Stomach (tissue), 8 donors: ENCODE measurements at regions not wholly inside any gene's neighbourhood (a gene's known extent, or its start where the extent isn't known, plus 50 kb on each side); places are given as distances from the start of the nearest gene placed in this dataset.
A peak's percentile ranks its signal among the peaks of the same experiment; 100 is the strongest.

Source experiments
- DNase-seq, 2 donors: peaks; one replicate each; pipeline versions ENCODE4 v3.0.0 to v3.0.0-alpha.2; 2013 to 2019
- H3K27ac ChIP-seq, 5 donors: fragments of 200-600 bp in 4 of 5; sonication (generic) in 4 of 5; one replicate each; pipeline ENCODE4 v1.5.1; 2013 to 2019; ENCODE audit warnings: mild to moderate bottlenecking in 1 of 5, moderate library complexity in 1 of 5
- H3K27me3 ChIP-seq, 3 donors: fragments of 200-600 bp; sonication (generic); one replicate each; pipeline ENCODE4 v1.5.1; 2017 to 2019; ENCODE audit warnings: mixed run types in 1 of 3
- H3K36me3 ChIP-seq, 4 donors: fragments of 200-600 bp; sonication (generic); 1 replicate in 3 of 4; 2 replicates in 1 of 4; pipeline ENCODE4 v1.5.1; 2016 to 2019
- H3K4me1 ChIP-seq, 4 donors: fragments of 200-600 bp; sonication (generic); one replicate each; pipeline ENCODE4 v1.5.1; 2016 to 2019
- H3K4me3 ChIP-seq, 4 donors: fragments of 200-600 bp; sonication (generic) in 3 of 4; one replicate each; pipeline ENCODE4 v1.5.1; 2016 to 2019; ENCODE audit warnings: mild to moderate bottlenecking in 1 of 4
- H3K9me3 ChIP-seq, 4 donors: fragments of 200-600 bp; sonication (generic); one replicate each; pipeline ENCODE4 v1.5.1; 2016 to 2019
- EP300 ChIP-seq: sonication (generic); formaldehyde crosslinking; IDR thresholded peaks from one replicate; pipeline ENCODE4 v1.6.1; 2017; ENCODE audit warnings: antibody characterized with exemption
- POLR2A ChIP-seq, 4 donors: fragments of 450-650 bp; IDR thresholded peaks; one replicate each; pipeline ENCODE4 v1.6.1; 2016; ENCODE audit warnings: antibody characterized with exemption in 4 of 4, control low read depth in 2 of 4, mild to moderate bottlenecking in 1 of 4, moderate library complexity in 1 of 4
- POLR2AphosphoS5 ChIP-seq, 3 donors: sonication (generic); formaldehyde crosslinking; IDR thresholded peaks; one replicate each; pipeline ENCODE4 v1.6.1; 2016; ENCODE audit warnings: antibody characterized with exemption in 3 of 3
- WGBS, 5 donors: extraction: QIAGEN DNeasy Blood & Tissue Kit in 3 of 5; methylation state at CpG; one replicate each; pipeline versions ENCODE4 v1.1.5 to v1.1.7; 2013 to 2018; 5-methylcytosine and 5-hydroxymethylcytosine counted together
- intact Hi-C: fragments of 100-400 bp; cut with DNase I; formaldehyde crosslinking; loops from one replicate; pipeline ENCODE4 v1.15.1; 2023; ENCODE audit warnings: low total_unique reads
- TF ChIP-seq, protein P1 (sequence below), 7 experiments: fragments of 450-650 bp in 4 of 7; fragments of 200-600 bp in 3 of 7; sonication (generic) in 3 of 7; IDR thresholded peaks; one replicate each; pipeline ENCODE4 v1.5.1; 2016 to 2019; ENCODE audit warnings: antibody characterized with exemption in 7 of 7, control low read depth in 2 of 7, mild to moderate bottlenecking in 1 of 7
- donor health status: healthy with polysubstance abuse.
- donor health status: Bipolar disorder and iron deficiency.
- donor health status: healthy.

- Histone ChIP-seq H3K9me3 (no peaks in the 10 kb centered on the region), H3K27me3 (peaks cover 0 to 47% (median 0%) of the 10 kb centered on the region in 3 donors), H3K27ac (no peak overlapping the region), H3K4me3 (no peak overlapping the region), H3K4me1 (peaks cover 0 to 9% (median 5%) of the 10 kb centered on the region in 4 donors), H3K36me3 (no peaks in the 10 kb centered on the region)
- DNase-seq, result no peak
- TF ChIP-seq, protein P1, sequence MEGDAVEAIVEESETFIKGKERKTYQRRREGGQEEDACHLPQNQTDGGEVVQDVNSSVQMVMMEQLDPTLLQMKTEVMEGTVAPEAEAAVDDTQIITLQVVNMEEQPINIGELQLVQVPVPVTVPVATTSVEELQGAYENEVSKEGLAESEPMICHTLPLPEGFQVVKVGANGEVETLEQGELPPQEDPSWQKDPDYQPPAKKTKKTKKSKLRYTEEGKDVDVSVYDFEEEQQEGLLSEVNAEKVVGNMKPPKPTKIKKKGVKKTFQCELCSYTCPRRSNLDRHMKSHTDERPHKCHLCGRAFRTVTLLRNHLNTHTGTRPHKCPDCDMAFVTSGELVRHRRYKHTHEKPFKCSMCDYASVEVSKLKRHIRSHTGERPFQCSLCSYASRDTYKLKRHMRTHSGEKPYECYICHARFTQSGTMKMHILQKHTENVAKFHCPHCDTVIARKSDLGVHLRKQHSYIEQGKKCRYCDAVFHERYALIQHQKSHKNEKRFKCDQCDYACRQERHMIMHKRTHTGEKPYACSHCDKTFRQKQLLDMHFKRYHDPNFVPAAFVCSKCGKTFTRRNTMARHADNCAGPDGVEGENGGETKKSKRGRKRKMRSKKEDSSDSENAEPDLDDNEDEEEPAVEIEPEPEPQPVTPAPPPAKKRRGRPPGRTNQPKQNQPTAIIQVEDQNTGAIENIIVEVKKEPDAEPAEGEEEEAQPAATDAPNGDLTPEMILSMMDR (IDR thresholded peaks at IDR 0.05), result no peak
- TF ChIP-seq POLR2AphosphoS5 (IDR thresholded peaks at IDR 0.05) (no peak), EP300 (no peak), POLR2A (IDR thresholded peaks at IDR 0.05) (no peak)
- intact Hi-C loops, result no loop called here
These were observed 77.0 kb downstream of the BUD13 start for GRCh38 chr11:116695657-116696254.

GRCh38 chr11:116694815-116695590 is 77.8 kb downstream of the BUD13 start:
- H3K9me3 ChIP-seq, result no peaks in the 10 kb centered on the region
- peak in 1 of 2 donors; percentile 21 for DNase-seq
- H3K4me3 ChIP-seq, result no peak overlapping the region
- peaks cover 0 to 47% (median 0%) of the 10 kb centered on the region in 3 donors for H3K27me3 ChIP-seq
- no peaks in the 10 kb centered on the region for H3K36me3 ChIP-seq
- intact Hi-C loops, result no loop called here
- WGBS, 5 donors, result 84 to 95% (median 91%) methylated on average over 13 to 14 of the region's 14 CpGs
- peaks cover 0 to 9% (median 5%) of the 10 kb centered on the region in 4 donors for H3K4me1 ChIP-seq
- TF ChIP-seq POLR2A (IDR thresholded peaks at IDR 0.05), result no peak
- TF ChIP-seq POLR2AphosphoS5 (IDR thresholded peaks at IDR 0.05), result no peak
- TF ChIP-seq, protein P1 (IDR thresholded peaks at IDR 0.05), result no peak
- no peak for TF ChIP-seq EP300
- H3K27ac ChIP-seq, result no peak overlapping the region

DNA sequence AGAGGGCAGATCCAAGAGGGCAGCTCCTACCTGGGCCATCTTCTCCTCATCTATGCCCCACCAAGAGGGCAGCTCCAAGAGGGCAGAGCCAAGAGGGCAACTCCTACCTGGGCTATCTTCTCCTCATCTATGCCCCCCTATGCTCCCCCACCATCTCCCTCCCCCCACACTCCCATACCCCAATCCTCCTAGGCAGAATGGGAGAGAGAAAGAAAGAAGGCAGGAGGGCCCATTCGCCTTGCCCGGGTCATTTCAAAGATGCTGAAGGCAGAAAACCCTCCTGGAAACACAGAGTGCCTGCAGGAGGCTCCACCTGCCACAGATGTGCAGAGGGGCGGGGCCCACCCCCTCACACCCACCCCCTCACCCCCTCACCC is 78.5 kb downstream of the BUD13 start:
- TF ChIP-seq POLR2AphosphoS5 (IDR thresholded peaks at IDR 0.05) (no peak), POLR2A (IDR thresholded peaks at IDR 0.05) (no peak), EP300 (no peak)
- TF ChIP-seq, protein P1 (IDR thresholded peaks at IDR 0.05), result no peak
- Histone ChIP-seq H3K9me3 (no peaks in the 10 kb centered on the region), H3K4me3 (no peak overlapping the region), H3K4me1 (peaks cover 0 to 9% (median 5%) of the 10 kb centered on the region in 4 donors), H3K27me3 (peaks cover 0 to 47% (median 0%) of the 10 kb centered on the region in 3 donors), H3K27ac (no peak overlapping the region), H3K36me3 (no peaks in the 10 kb centered on the region)
- WGBS, 5 donors, result 53 to 83% (median 74%) methylated on average over 3 of the region's 3 CpGs
- intact Hi-C loops, result no loop called here
- DNase-seq, result no peak

GRCh38 chr11:116693593-116694348 is 79.0 kb downstream of the BUD13 start:
- Histone ChIP-seq H3K4me3 (no peak overlapping the region), H3K27me3 (peaks cover 0 to 47% (median 0%) of the 10 kb centered on the region in 3 donors), H3K36me3 (no peaks in the 10 kb centered on the region), H3K27ac (no peak overlapping the region), H3K4me1 (peaks cover 0 to 9% (median 5%) of the 10 kb centered on the region in 4 donors), H3K9me3 (no peaks in the 10 kb centered on the region)
- WGBS, 5 donors, result 33 to 45% (median 34%) methylated on average over 13 to 16 of the region's 16 CpGs
- DNase-seq, result peak; percentile 81 to 85
- peak in 1 of 3 donors; percentile 52 for TF ChIP-seq POLR2AphosphoS5 (IDR thresholded peaks at IDR 0.05)
- TF ChIP-seq POLR2A (IDR thresholded peaks at IDR 0.05), result no peak
- TF ChIP-seq, protein P1 (IDR thresholded peaks at IDR 0.05), result no peak
- intact Hi-C loops, result no loop called here
